ENCODE measurements at regions not wholly inside any gene's neighbourhood (a gene's known extent, or its start where the extent isn't known, plus 50 kb on each side); places are given as distances from the start of the nearest gene placed in this dataset.

GRCh38 chr17:72311004-72311403, 190.2 kb downstream of the SOX9 start:
- intact Hi-C loops (cut with DNase I) = no loop called here
- DNase-seq = no peak
- WGBS, 4 donors = 83 to 96% (median 94%) methylated on average over 1 of the region's 1 CpG
- Histone ChIP-seq H3K27ac (no peak overlapping the region), H3K4me1 (replicated peaks in 1 of 2) (peaks cover 0 to 12% of the 10 kb centered on the region in 2 donors), H3K27me3 (no peaks in the 10 kb centered on the region), H3K36me3 (replicated peaks in 1 of 2) (no peaks in the 10 kb centered on the region), H3K9me3 (replicated peaks in 1 of 3) (no peaks in the 10 kb centered on the region), H3K4me3 (no peak overlapping the region)
- TF ChIP-seq POLR2A (IDR thresholded peaks at IDR 0.05) (no peak), CTCF (IDR thresholded peaks at IDR 0.05) (no peak)

- H3K9me3 ChIP-seq (replicated peaks in 1 of 3) = no peaks in the 10 kb centered on the region
- no peak for TF ChIP-seq CTCF (IDR thresholded peaks at IDR 0.05)
- no peak for TF ChIP-seq POLR2A (IDR thresholded peaks at IDR 0.05)
- no peak for DNase-seq
- WGBS, 4 donors = 81 to 94% (median 93%) methylated on average over 4 of the region's 4 CpGs
- intact Hi-C loops (cut with DNase I) = no loop called here
- no peaks in the 10 kb centered on the region for H3K27me3 ChIP-seq
- no peak overlapping the region for H3K4me3 ChIP-seq
- peaks cover 0 to 12% of the 10 kb centered on the region in 2 donors for H3K4me1 ChIP-seq (replicated peaks in 1 of 2)
- H3K27ac ChIP-seq = no peak overlapping the region
- no peaks in the 10 kb centered on the region for H3K36me3 ChIP-seq (replicated peaks in 1 of 2)
Observed at GRCh38 chr17:72315122-72315913, 194.5 kb downstream of the SOX9 start.

GRCh38 chr17:72318131-72318530, 197.3 kb downstream of the SOX9 start:
- Histone ChIP-seq H3K9me3 (replicated peaks in 1 of 3) (no peaks in the 10 kb centered on the region), H3K4me1 (replicated peaks in 1 of 2) (peaks cover 0 to 12% of the 10 kb centered on the region in 2 donors), H3K27me3 (no peaks in the 10 kb centered on the region), H3K4me3 (no peak overlapping the region), H3K36me3 (replicated peaks in 1 of 2) (no peaks in the 10 kb centered on the region), H3K27ac (no peak overlapping the region)
- WGBS, 4 donors = 71 to 91% (median 81%) methylated on average over 5 of the region's 5 CpGs
- no peak for TF ChIP-seq POLR2A (IDR thresholded peaks at IDR 0.05)
- TF ChIP-seq CTCF (IDR thresholded peaks at IDR 0.05) = no peak
- intact Hi-C loops (cut with DNase I) = no loop called here
- no peak for DNase-seq

- Histone ChIP-seq H3K9me3 (replicated peaks in 1 of 3) (no peaks in the 10 kb centered on the region), H3K27ac (no peak overlapping the region), H3K4me3 (no peak overlapping the region), H3K36me3 (replicated peaks in 1 of 2) (no peaks in the 10 kb centered on the region), H3K4me1 (replicated peaks in 1 of 2) (no peaks in the 10 kb centered on the region), H3K27me3 (no peaks in the 10 kb centered on the region)
- 86 to 94% (median 89%) methylated on average over 4 of the region's 4 CpGs for WGBS, 4 donors
- no peak for DNase-seq
- TF ChIP-seq POLR2A (IDR thresholded peaks at IDR 0.05) (no peak), CTCF (IDR thresholded peaks at IDR 0.05) (no peak)
- intact Hi-C loops (cut with DNase I) = no loop called here
Observed at GRCh38 chr17:72321896-72322295, 201.1 kb downstream of the SOX9 start.
